GM23338 (cell line): ENCODE measurements at regions not wholly inside any gene's neighbourhood (a gene's known extent, or its start where the extent isn't known, plus 50 kb on each side); places are given as distances from the start of the nearest gene placed in this dataset.

Experiments
- ATAC-seq: fragments of 200-7000 bp; cut with Tn5 transposase; 3 replicates; pipeline ENCODE4 v1.9.1; 2020
- DNase-seq: peaks from one replicate; pipeline ENCODE4 v3.0.0-alpha.2; 2015; ENCODE audit warnings: low spot score
- H2AFZ ChIP-seq: fragments of 200-600 bp; sonication (generic); 2 replicates; pipeline ENCODE4 v1.8.0; 2016; ENCODE audit warnings: antibody characterized with exemption, mild to moderate bottlenecking, moderate library complexity
- H3F3A ChIP-seq: fragments of 200-600 bp; sonication (generic); replicated peaks from 2 replicates; pipeline ENCODE4 v1.8.0; 2017; ENCODE audit warnings: antibody characterized with exemption, mixed run types, low read depth
- H3K27ac ChIP-seq: fragments of 200-600 bp; sonication (generic); 2 replicates; pipeline ENCODE4 v1.6.1; 2016; ENCODE audit warnings: low read depth
- H3K27me3 ChIP-seq: fragments of 200-600 bp; sonication (generic); 2 replicates; pipeline ENCODE4 v1.8.0; 2016; ENCODE audit warnings: mild to moderate bottlenecking, mixed run types, moderate library complexity; ENCODE audit not compliant: insufficient read depth
- H3K36me3 ChIP-seq: fragments of 200-600 bp; sonication (generic); 2 replicates; pipeline ENCODE4 v1.8.0; 2016; ENCODE audit warnings: mild to moderate bottlenecking; ENCODE audit not compliant: insufficient read depth
- H3K4me1 ChIP-seq: fragments of 200-600 bp; sonication (generic); 2 replicates; pipeline ENCODE4 v1.8.0; 2016; ENCODE audit warnings: mild to moderate bottlenecking, moderate library complexity; ENCODE audit not compliant: insufficient read depth
- H3K4me2 ChIP-seq: fragments of 200-600 bp; sonication (generic); 2 replicates; pipeline ENCODE4 v1.7.1; 2017; ENCODE audit warnings: mixed run types
- H3K4me3 ChIP-seq: fragments of 200-600 bp; sonication (generic); 2 replicates; pipeline ENCODE4 v1.6.1; 2016; ENCODE audit warnings: mixed run types
- H3K79me2 ChIP-seq: fragments of 200-600 bp; sonication (generic); replicated peaks from 2 replicates; pipeline ENCODE4 v1.8.0; 2017; ENCODE audit warnings: mild to moderate bottlenecking; ENCODE audit not compliant: insufficient read depth
- H3K9me2 ChIP-seq: fragments of 200-600 bp; sonication (generic); 2 replicates; pipeline ENCODE4 v1.8.0; 2017; ENCODE audit not compliant: insufficient read depth
- H4K20me1 ChIP-seq: fragments of 200-600 bp; sonication (generic); replicated peaks from 2 replicates; pipeline ENCODE4 v1.8.0; 2017; ENCODE audit warnings: mild to moderate bottlenecking; ENCODE audit not compliant: insufficient read depth
- H3K27ac Mint-ChIP-seq: 2 replicates; pipeline ENCODE4 v1.8.0; 2020; ENCODE audit warnings: inconsistent platforms, mild to moderate bottlenecking, moderate library complexity, mixed read lengths
- H3K27me3 Mint-ChIP-seq: 3 replicates; pipeline ENCODE4 v1.8.0; 2022; ENCODE audit warnings: low read depth, mild to moderate bottlenecking, moderate library complexity, mixed read lengths, inconsistent platforms; ENCODE audit not compliant: insufficient read depth, poor library complexity
- H3K36me3 Mint-ChIP-seq: 3 replicates; pipeline ENCODE4 v1.8.0; 2021; ENCODE audit warnings: low read depth, mild to moderate bottlenecking, inconsistent platforms, moderate library complexity, mixed read lengths
- H3K4me1 Mint-ChIP-seq: 3 replicates; pipeline ENCODE4 v1.8.0; 2020; ENCODE audit warnings: mild to moderate bottlenecking, inconsistent platforms, mixed read lengths
- H3K4me3 Mint-ChIP-seq: 3 replicates; pipeline ENCODE4 v1.8.0; 2021; ENCODE audit warnings: moderate library complexity, mild to moderate bottlenecking, inconsistent platforms, mixed read lengths
- H3K9me3 Mint-ChIP-seq: 3 replicates; pipeline ENCODE4 v1.8.0; 2020; ENCODE audit warnings: moderate library complexity, mild to moderate bottlenecking, inconsistent platforms, mixed read lengths
- CREB1 ChIP-seq: fragments of 250-450 bp; sonication (Bioruptor Pico); IDR thresholded peaks from 2 replicates; pipeline ENCODE4 v1.5.0; 2020; ENCODE audit warnings: low read depth, mild to moderate bottlenecking, moderate library complexity
- CTCF ChIP-seq, 2 experiments: fragments of 200-600 bp in 1 of 2; sonication (generic) in 1 of 2; conservative IDR thresholded peaks; 2 replicates each; pipeline versions ENCODE4 v1.5.1 to v1.6.1; 2016 to 2017; ENCODE audit warnings: antibody characterized with exemption in 2 of 2, low read depth in 2 of 2, mild to moderate bottlenecking in 2 of 2, moderate library complexity in 1 of 2
- EZH2 ChIP-seq: fragments of 200-600 bp; sonication (generic); IDR thresholded peaks from one replicate; pipeline ENCODE4 v1.8.0; 2017; ENCODE audit warnings: antibody characterized with exemption, mild to moderate bottlenecking, low read depth; ENCODE audit not compliant: unreplicated experiment
- JUNB ChIP-seq: IDR thresholded peaks from one replicate; pipeline ENCODE4 v1.6.1; 2016; ENCODE audit warnings: antibody characterized with exemption; ENCODE audit not compliant: unreplicated experiment
- NANOG ChIP-seq: IDR thresholded peaks from 2 replicates; pipeline ENCODE4 v1.6.1; 2016; ENCODE audit warnings: antibody characterized with exemption, borderline replicate concordance
- POLR2AphosphoS5 ChIP-seq: IDR thresholded peaks from 2 replicates; pipeline ENCODE4 v1.6.1; 2016; ENCODE audit warnings: antibody characterized with exemption, low read depth
- STAT1 ChIP-seq: IDR thresholded peaks from one replicate; pipeline ENCODE4 v1.6.1; 2016; ENCODE audit warnings: antibody characterized with exemption; ENCODE audit not compliant: unreplicated experiment
- ZNF114 ChIP-seq: fragments of 250-450 bp; sonication (Bioruptor Pico); IDR thresholded peaks from 2 replicates; pipeline ENCODE4 v1.5.0; 2020; ENCODE audit warnings: mild to moderate bottlenecking, moderate library complexity
- ZNF331 ChIP-seq: fragments of 250-450 bp; sonication (Bioruptor Pico); IDR thresholded peaks from 2 replicates; pipeline ENCODE4 v1.5.0; 2020; ENCODE audit warnings: low read depth, mild to moderate bottlenecking, moderate library complexity
- ZNF462 ChIP-seq: fragments of 250-450 bp; sonication (Bioruptor Pico); IDR thresholded peaks from 2 replicates; pipeline ENCODE4 v1.5.0; 2020; ENCODE audit warnings: mild to moderate bottlenecking, moderate library complexity
- TF ChIP-seq, protein P1 (sequence below): IDR thresholded peaks from 2 replicates; pipeline ENCODE4 v1.6.1; 2016; ENCODE audit warnings: antibody characterized with exemption
- TF ChIP-seq, protein P2 (sequence below): IDR thresholded peaks from one replicate; pipeline ENCODE4 v1.6.1; 2018; ENCODE audit warnings: antibody characterized with exemption; ENCODE audit not compliant: unreplicated experiment

DNA sequence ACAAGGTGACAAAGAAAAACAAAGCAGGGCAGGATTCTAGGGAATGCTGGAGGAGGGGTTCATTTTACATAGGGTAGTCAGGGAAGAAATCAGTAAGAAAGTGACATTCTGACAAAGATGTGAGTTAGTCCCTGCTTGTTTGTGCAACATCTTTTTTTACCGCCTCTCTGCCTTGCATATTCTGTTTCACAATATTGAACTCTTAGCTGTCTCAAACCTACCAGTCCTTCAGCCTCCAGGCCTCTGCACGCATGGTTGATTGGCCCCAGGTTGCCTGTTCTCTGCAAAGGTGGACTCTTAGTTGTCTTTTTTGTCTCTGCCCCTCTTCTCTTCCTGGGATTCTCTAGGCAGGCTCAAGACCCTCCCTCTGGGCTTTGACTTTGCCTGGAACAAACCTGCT, 152.2 kb upstream of the RUNX1 start:
- Histone ChIP-seq H3K4me3 (no peak overlapping the region), H4K20me1 (no peaks in the 10 kb centered on the region), H2AFZ (no peak overlapping the region), H3K4me1 (no peaks in the 10 kb centered on the region), H3K36me3 (no peaks in the 10 kb centered on the region), H3K4me2 (no peak overlapping the region), H3K9me2 (peaks cover 13% of the 10 kb centered on the region; the same call in 1 of the 2 replicates), H3F3A (no peaks in the 10 kb centered on the region), H3K27ac (no peak overlapping the region), H3K79me2 (no peaks in the 10 kb centered on the region), H3K27me3 (no peaks in the 10 kb centered on the region)
- Mint-ChIP-seq H3K27ac (no peak overlapping the region), H3K36me3 (no peaks in the 10 kb centered on the region), H3K27me3 (no peaks in the 10 kb centered on the region), H3K4me1 (peaks cover 15% of the 10 kb centered on the region; the same call in 2 of the 3 replicates), H3K4me3 (no peak overlapping the region), H3K9me3 (no peaks in the 10 kb centered on the region)
- ATAC-seq (no peak), DNase-seq (no peak)
- TF ChIP-seq, protein P1, sequence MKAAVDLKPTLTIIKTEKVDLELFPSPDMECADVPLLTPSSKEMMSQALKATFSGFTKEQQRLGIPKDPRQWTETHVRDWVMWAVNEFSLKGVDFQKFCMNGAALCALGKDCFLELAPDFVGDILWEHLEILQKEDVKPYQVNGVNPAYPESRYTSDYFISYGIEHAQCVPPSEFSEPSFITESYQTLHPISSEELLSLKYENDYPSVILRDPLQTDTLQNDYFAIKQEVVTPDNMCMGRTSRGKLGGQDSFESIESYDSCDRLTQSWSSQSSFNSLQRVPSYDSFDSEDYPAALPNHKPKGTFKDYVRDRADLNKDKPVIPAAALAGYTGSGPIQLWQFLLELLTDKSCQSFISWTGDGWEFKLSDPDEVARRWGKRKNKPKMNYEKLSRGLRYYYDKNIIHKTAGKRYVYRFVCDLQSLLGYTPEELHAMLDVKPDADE: no peak
- TF ChIP-seq POLR2AphosphoS5: no peak
- no peak for TF ChIP-seq CREB1 (CRISPR knock-in tag)
- TF ChIP-seq, protein P2, sequence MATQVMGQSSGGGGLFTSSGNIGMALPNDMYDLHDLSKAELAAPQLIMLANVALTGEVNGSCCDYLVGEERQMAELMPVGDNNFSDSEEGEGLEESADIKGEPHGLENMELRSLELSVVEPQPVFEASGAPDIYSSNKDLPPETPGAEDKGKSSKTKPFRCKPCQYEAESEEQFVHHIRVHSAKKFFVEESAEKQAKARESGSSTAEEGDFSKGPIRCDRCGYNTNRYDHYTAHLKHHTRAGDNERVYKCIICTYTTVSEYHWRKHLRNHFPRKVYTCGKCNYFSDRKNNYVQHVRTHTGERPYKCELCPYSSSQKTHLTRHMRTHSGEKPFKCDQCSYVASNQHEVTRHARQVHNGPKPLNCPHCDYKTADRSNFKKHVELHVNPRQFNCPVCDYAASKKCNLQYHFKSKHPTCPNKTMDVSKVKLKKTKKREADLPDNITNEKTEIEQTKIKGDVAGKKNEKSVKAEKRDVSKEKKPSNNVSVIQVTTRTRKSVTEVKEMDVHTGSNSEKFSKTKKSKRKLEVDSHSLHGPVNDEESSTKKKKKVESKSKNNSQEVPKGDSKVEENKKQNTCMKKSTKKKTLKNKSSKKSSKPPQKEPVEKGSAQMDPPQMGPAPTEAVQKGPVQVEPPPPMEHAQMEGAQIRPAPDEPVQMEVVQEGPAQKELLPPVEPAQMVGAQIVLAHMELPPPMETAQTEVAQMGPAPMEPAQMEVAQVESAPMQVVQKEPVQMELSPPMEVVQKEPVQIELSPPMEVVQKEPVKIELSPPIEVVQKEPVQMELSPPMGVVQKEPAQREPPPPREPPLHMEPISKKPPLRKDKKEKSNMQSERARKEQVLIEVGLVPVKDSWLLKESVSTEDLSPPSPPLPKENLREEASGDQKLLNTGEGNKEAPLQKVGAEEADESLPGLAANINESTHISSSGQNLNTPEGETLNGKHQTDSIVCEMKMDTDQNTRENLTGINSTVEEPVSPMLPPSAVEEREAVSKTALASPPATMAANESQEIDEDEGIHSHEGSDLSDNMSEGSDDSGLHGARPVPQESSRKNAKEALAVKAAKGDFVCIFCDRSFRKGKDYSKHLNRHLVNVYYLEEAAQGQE: no peak
- no peak for TF ChIP-seq EZH2
- TF ChIP-seq ZNF462 (CRISPR knock-in tag): no peak
- no peak for TF ChIP-seq NANOG
- TF ChIP-seq ZNF114 (CRISPR knock-in tag): no peak
- no peak for TF ChIP-seq CTCF (conservative IDR thresholded peaks at IDR 0.05; ENCODE audit: low read depth in 2 of 2)
- no peak for TF ChIP-seq ZNF331 (CRISPR knock-in tag)
- no peak for TF ChIP-seq STAT1
- no peak for TF ChIP-seq JUNB
